Tibial artery (tissue), 4 donors: ENCODE measurements at regions not wholly inside any gene's neighbourhood (a gene's known extent, or its start where the extent isn't known, plus 50 kb on each side); places are given as distances from the start of the nearest gene placed in this dataset.

Source experiments
- DNase-seq, 2 donors: peaks; one replicate each; pipeline ENCODE4 v3.0.0-alpha.2; 2019
- H3K27ac ChIP-seq, 2 donors: fragments of 200-600 bp; sonication (generic) in 1 of 2; 1 replicate in 1 of 2; 2 replicates in 1 of 2; pipeline ENCODE4 v1.5.1; 2018 to 2019; ENCODE audit warnings: mild to moderate bottlenecking in 1 of 2
- H3K27me3 ChIP-seq, 2 donors: fragments of 200-600 bp; sonication (generic) in 1 of 2; one replicate each; pipeline versions ENCODE4 v1.5.1 to v1.6.0; 2016 to 2019
- H3K36me3 ChIP-seq, 3 donors: fragments of 200-600 bp; sonication (generic) in 2 of 3; one replicate each; pipeline ENCODE4 v1.5.1; 2016 to 2019; ENCODE audit warnings: mild to moderate bottlenecking in 2 of 3
- H3K4me1 ChIP-seq, 4 donors: fragments of 200-600 bp; sonication (generic) in 2 of 4; 1 replicate in 3 of 4; 2 replicates in 1 of 4; pipeline ENCODE4 v1.5.1; 2016 to 2019
- H3K4me3 ChIP-seq, 2 donors: fragments of 200-600 bp; sonication (generic) in 1 of 2; 1 replicate in 1 of 2; 2 replicates in 1 of 2; pipeline ENCODE4 v1.5.1; 2018 to 2019; ENCODE audit warnings: mild to moderate bottlenecking in 2 of 2
- H3K9me3 ChIP-seq, 3 donors: fragments of 200-600 bp; sonication (generic) in 1 of 3; one replicate each; pipeline ENCODE4 v1.5.1; 2016 to 2019
- intact Hi-C: fragments of 100-400 bp; cut with DNase I; formaldehyde crosslinking; loops from one replicate; pipeline ENCODE4 v1.15.0; 2023; ENCODE audit warnings: low total_unique reads
- TF ChIP-seq, protein P1 (sequence below), 2 experiments: fragments of 200-600 bp in 1 of 2; fragments of 450-650 bp in 1 of 2; IDR thresholded peaks; one replicate each; pipeline ENCODE4 v1.5.1; 2017 to 2019; ENCODE audit warnings: antibody characterized with exemption in 2 of 2, mild to moderate bottlenecking in 1 of 2, moderate library complexity in 1 of 2

- Histone ChIP-seq H3K27me3 (no peaks in the 10 kb centered on the region), H3K36me3 (no peaks in the 10 kb centered on the region), H3K27ac (no peak overlapping the region), H3K9me3 (peaks cover 0 to 3% (median 0%) of the 10 kb centered on the region in 3 donors), H3K4me1 (peaks cover 0 to 4% (median 0%) of the 10 kb centered on the region in 4 donors), H3K4me3 (no peak overlapping the region)
- DNase-seq: no peak
- intact Hi-C loops: no loop called here
- TF ChIP-seq, protein P1, sequence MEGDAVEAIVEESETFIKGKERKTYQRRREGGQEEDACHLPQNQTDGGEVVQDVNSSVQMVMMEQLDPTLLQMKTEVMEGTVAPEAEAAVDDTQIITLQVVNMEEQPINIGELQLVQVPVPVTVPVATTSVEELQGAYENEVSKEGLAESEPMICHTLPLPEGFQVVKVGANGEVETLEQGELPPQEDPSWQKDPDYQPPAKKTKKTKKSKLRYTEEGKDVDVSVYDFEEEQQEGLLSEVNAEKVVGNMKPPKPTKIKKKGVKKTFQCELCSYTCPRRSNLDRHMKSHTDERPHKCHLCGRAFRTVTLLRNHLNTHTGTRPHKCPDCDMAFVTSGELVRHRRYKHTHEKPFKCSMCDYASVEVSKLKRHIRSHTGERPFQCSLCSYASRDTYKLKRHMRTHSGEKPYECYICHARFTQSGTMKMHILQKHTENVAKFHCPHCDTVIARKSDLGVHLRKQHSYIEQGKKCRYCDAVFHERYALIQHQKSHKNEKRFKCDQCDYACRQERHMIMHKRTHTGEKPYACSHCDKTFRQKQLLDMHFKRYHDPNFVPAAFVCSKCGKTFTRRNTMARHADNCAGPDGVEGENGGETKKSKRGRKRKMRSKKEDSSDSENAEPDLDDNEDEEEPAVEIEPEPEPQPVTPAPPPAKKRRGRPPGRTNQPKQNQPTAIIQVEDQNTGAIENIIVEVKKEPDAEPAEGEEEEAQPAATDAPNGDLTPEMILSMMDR (IDR thresholded peaks at IDR 0.05): no peak
Observed at GRCh38 chr5:89504051-89504450, 621.1 kb upstream of the MEF2C start.

- Histone ChIP-seq H3K9me3 (no peaks in the 10 kb centered on the region), H3K27ac (no peak overlapping the region), H3K27me3 (no peaks in the 10 kb centered on the region), H3K36me3 (no peaks in the 10 kb centered on the region), H3K4me1 (peaks cover 0 to 4% (median 0%) of the 10 kb centered on the region in 4 donors), H3K4me3 (no peak overlapping the region)
- no peak for DNase-seq
- intact Hi-C loops: no loop called here
- TF ChIP-seq, protein P1 (IDR thresholded peaks at IDR 0.05): no peak
Observed at GRCh38 chr5:89499787-89500186, 616.8 kb upstream of the MEF2C start.

GRCh38 chr5:89498699-89499098 lies 615.7 kb upstream of the MEF2C start:
- H3K4me3 ChIP-seq: no peak overlapping the region
- peaks cover 0 to 4% (median 0%) of the 10 kb centered on the region in 4 donors for H3K4me1 ChIP-seq
- H3K36me3 ChIP-seq: no peaks in the 10 kb centered on the region
- no peak overlapping the region for H3K27ac ChIP-seq
- no peaks in the 10 kb centered on the region for H3K27me3 ChIP-seq
- TF ChIP-seq, protein P1 (IDR thresholded peaks at IDR 0.05): no peak
- no peaks in the 10 kb centered on the region for H3K9me3 ChIP-seq
- intact Hi-C loops: no loop called here
- DNase-seq: no peak

- Histone ChIP-seq H3K4me3 (no peak overlapping the region), H3K36me3 (no peaks in the 10 kb centered on the region), H3K4me1 (no peaks in the 10 kb centered on the region), H3K27me3 (no peaks in the 10 kb centered on the region), H3K27ac (no peak overlapping the region), H3K9me3 (no peaks in the 10 kb centered on the region)
- TF ChIP-seq, protein P1 (IDR thresholded peaks at IDR 0.05): no peak
- no peak for DNase-seq
- intact Hi-C loops: no loop called here
Observed at GRCh38 chr5:89493414-89493813, 610.4 kb upstream of the MEF2C start.

DNA sequence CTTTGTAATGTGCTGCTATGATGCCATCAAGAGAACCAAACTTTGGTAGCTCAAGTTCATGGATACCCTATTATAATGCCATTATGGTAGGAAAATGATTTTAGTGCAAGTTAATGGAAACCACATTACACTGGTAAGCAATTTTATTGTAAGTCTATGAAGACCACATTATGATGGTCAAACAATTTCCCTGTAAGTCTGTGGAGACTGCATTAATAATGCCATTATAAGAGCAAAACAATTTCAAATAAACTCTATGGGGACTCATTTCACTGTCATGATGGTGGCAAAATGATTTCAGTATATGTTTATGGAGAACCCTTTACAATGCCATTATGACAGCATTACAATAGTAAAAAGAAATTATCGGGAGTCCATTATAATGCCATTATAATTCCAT lies 602.0 kb upstream of the MEF2C start:
- no peaks in the 10 kb centered on the region for H3K9me3 ChIP-seq
- no peaks in the 10 kb centered on the region for H3K36me3 ChIP-seq
- no peak for DNase-seq
- H3K4me3 ChIP-seq: no peak overlapping the region
- H3K4me1 ChIP-seq: peaks cover 0 to 4% (median 0%) of the 10 kb centered on the region in 4 donors
- no peak overlapping the region for H3K27ac ChIP-seq
- intact Hi-C loops: no loop called here
- no peaks in the 10 kb centered on the region for H3K27me3 ChIP-seq
- TF ChIP-seq, protein P1 (IDR thresholded peaks at IDR 0.05): no peak

GRCh38 chr5:89480406-89481007 lies 597.5 kb upstream of the MEF2C start:
- intact Hi-C loops: no loop called here
- H3K4me1 ChIP-seq: peaks cover 0 to 4% (median 0%) of the 10 kb centered on the region in 4 donors
- TF ChIP-seq, protein P1 (IDR thresholded peaks at IDR 0.05): no peak
- DNase-seq: no peak
- no peak overlapping the region for H3K4me3 ChIP-seq
- H3K36me3 ChIP-seq: no peaks in the 10 kb centered on the region
- H3K9me3 ChIP-seq: no peaks in the 10 kb centered on the region
- no peak overlapping the region for H3K27ac ChIP-seq
- H3K27me3 ChIP-seq: no peaks in the 10 kb centered on the region
